Activated B cell treated with CpG ODN at 0.5 μM for 24 hours (primary cell): ENCODE measurements at regions not wholly inside any gene's neighbourhood (a gene's known extent, or its start where the extent isn't known, plus 50 kb on each side); places are given as distances from the start of the nearest gene placed in this dataset.

ENCODE experiments used
- ATAC-seq: fragments of 200-7000 bp; cut with Tn5 transposase; one replicate; pipeline ENCODE4 v1.10.0; 2021; ENCODE audit warnings: low read depth, mild to moderate bottlenecking, moderate library complexity
- CTCF ChIA-PET: fragments of 350-600 bp; sonication (Branson Sonifier 250); formaldehyde crosslinking; loops from one replicate; lab custom pipeline; 2021; ENCODE audit warnings: antibody characterized with exemption; lab: Charles Lee
- POLR2A ChIA-PET: fragments of 350-600 bp; sonication (Branson Sonifier 250); formaldehyde crosslinking; loops from one replicate; lab custom pipeline; 2021; ENCODE audit warnings: antibody characterized with exemption; lab: Charles Lee
- DNase-seq: peaks from one replicate; pipeline ENCODE4 v3.0.0; 2022
- H3K27ac Mint-ChIP-seq: one replicate; pipeline ENCODE4 v1.8.0; 2020; ENCODE audit warnings: mixed read lengths
- H3K27me3 Mint-ChIP-seq: one replicate; pipeline ENCODE4 v1.8.0; 2021; ENCODE audit warnings: mixed read lengths
- H3K36me3 Mint-ChIP-seq: one replicate; pipeline ENCODE4 v1.8.0; 2021; ENCODE audit warnings: low read depth, mixed read lengths
- H3K4me1 Mint-ChIP-seq: one replicate; pipeline ENCODE4 v1.8.0; 2021; ENCODE audit warnings: mixed read lengths
- H3K4me3 Mint-ChIP-seq: one replicate; pipeline ENCODE4 v1.8.0; 2020; ENCODE audit warnings: mild to moderate bottlenecking, mixed read lengths
- H3K9me3 Mint-ChIP-seq: one replicate; pipeline ENCODE4 v1.8.0; 2020; ENCODE audit warnings: mixed read lengths
- CTCF ChIP-seq: fragments of 200-600 bp; IDR thresholded peaks from one replicate; pipeline ENCODE4 v1.8.0; 2022; ENCODE audit warnings: antibody characterized with exemption, mild to moderate bottlenecking
- intact Hi-C: fragments of 100-400 bp; cut with micrococcal nuclease; formaldehyde crosslinking; loops from one replicate; pipeline ENCODE4 v1.15.1; 2024

- Mint-ChIP-seq H3K27ac (no peak overlapping the region), H3K4me3 (no peak overlapping the region), H3K27me3 (no peaks in the 10 kb centered on the region), H3K4me1 (no peaks in the 10 kb centered on the region), H3K9me3 (no peaks in the 10 kb centered on the region), H3K36me3 (no peaks in the 10 kb centered on the region)
- intact Hi-C loops: no loop called here
- CTCF ChIA-PET: no interaction called here
- ATAC-seq (no peak), DNase-seq (no peak)
- POLR2A ChIA-PET: no interaction called here
- no peak for TF ChIP-seq CTCF
Observed at GRCh38 chr5:38013107-38013506, 173.3 kb upstream of the GDNF start.

GRCh38 chr5:38011668-38012188, 171.9 kb upstream of the GDNF start:
- ATAC-seq (no peak), DNase-seq (no peak)
- Mint-ChIP-seq H3K9me3 (no peaks in the 10 kb centered on the region), H3K4me1 (no peaks in the 10 kb centered on the region), H3K36me3 (no peaks in the 10 kb centered on the region), H3K27ac (no peak overlapping the region), H3K4me3 (no peak overlapping the region), H3K27me3 (no peaks in the 10 kb centered on the region)
- ChIA-PET POLR2A (no interaction called here), CTCF (no interaction called here)
- intact Hi-C loops: no loop called here
- no peak for TF ChIP-seq CTCF

- ATAC-seq (no peak), DNase-seq (no peak)
- no peaks in the 10 kb centered on the region for H3K27me3 Mint-ChIP-seq
- H3K9me3 Mint-ChIP-seq: no peaks in the 10 kb centered on the region
- H3K4me3 Mint-ChIP-seq: no peak overlapping the region
- intact Hi-C loops: no loop called here
- H3K36me3 Mint-ChIP-seq: no peaks in the 10 kb centered on the region
- TF ChIP-seq CTCF: no peak
- POLR2A ChIA-PET: no interaction called here
- no peaks in the 10 kb centered on the region for H3K4me1 Mint-ChIP-seq
- H3K27ac Mint-ChIP-seq: no peak overlapping the region
- CTCF ChIA-PET: no interaction called here
Observed at GRCh38 chr5:38009749-38010358, 170.0 kb upstream of the GDNF start.

GRCh38 chr5:38008198-38008597, 168.4 kb upstream of the GDNF start:
- Mint-ChIP-seq H3K4me3 (no peak overlapping the region), H3K27me3 (no peaks in the 10 kb centered on the region), H3K27ac (no peak overlapping the region), H3K36me3 (no peaks in the 10 kb centered on the region), H3K9me3 (no peaks in the 10 kb centered on the region), H3K4me1 (no peaks in the 10 kb centered on the region)
- CTCF ChIA-PET: no interaction called here
- POLR2A ChIA-PET: no interaction called here
- DNase-seq: no peak
- ATAC-seq: no peak
- intact Hi-C loops: no loop called here
- no peak for TF ChIP-seq CTCF

- POLR2A ChIA-PET: no interaction called here
- Mint-ChIP-seq H3K4me1 (no peaks in the 10 kb centered on the region), H3K27ac (no peak overlapping the region), H3K27me3 (no peaks in the 10 kb centered on the region), H3K4me3 (no peak overlapping the region), H3K36me3 (no peaks in the 10 kb centered on the region), H3K9me3 (peaks cover 3% of the 10 kb centered on the region)
- TF ChIP-seq CTCF: no peak
- intact Hi-C loops: no loop called here
- CTCF ChIA-PET: no interaction called here
- ATAC-seq: no peak
- no peak for DNase-seq
Observed at GRCh38 chr5:37999593-37999992, 159.8 kb upstream of the GDNF start.
